NCI-H146 treated with DMSO at 0.1 percent for 48 hours (cell line): ENCODE measurements at regions not wholly inside any gene's neighbourhood (a gene's known extent, or its start where the extent isn't known, plus 50 kb on each side); places are given as distances from the start of the nearest gene placed in this dataset.

Experiments used
- DNase-seq: peaks from one replicate; lab custom pipeline; 2025; ENCODE audit not compliant: unreplicated experiment; lab: John Stamatoyannopoulos, UW

- no peak for DNase-seq
Measured at GRCh38 chr2:181828122-181828705, 63.3 kb upstream of the ITPRID2 start.

- no peak for DNase-seq
Measured at GRCh38 chr2:181829230-181829629, 62.3 kb upstream of the ITPRID2 start.

GRCh38 chr2:181832015-181832414 lies 59.5 kb upstream of the ITPRID2 start:
- DNase-seq = no peak

DNA sequence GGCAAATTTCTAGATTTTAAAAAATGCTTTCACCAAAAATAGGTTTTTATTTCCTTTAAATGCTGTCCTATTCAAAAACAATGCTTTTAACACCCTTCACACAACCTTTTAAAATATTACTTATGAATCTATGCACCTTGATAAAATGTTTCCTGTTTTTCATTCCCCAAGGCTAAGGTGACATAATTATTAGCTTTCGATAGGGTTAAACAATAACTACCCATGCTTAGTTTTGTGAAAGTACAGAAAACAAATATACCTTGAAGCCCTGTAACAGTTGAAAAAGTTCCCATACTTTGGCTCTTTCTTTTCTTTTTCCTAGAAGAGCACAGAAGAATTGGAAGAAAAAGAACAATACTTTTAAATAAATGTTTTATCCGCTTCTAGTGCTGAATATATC lies 54.9 kb upstream of the ITPRID2 start:
- no peak for DNase-seq

- no peak for DNase-seq
Measured at GRCh38 chr2:181837563-181837962, 54.0 kb upstream of the ITPRID2 start.

DNA sequence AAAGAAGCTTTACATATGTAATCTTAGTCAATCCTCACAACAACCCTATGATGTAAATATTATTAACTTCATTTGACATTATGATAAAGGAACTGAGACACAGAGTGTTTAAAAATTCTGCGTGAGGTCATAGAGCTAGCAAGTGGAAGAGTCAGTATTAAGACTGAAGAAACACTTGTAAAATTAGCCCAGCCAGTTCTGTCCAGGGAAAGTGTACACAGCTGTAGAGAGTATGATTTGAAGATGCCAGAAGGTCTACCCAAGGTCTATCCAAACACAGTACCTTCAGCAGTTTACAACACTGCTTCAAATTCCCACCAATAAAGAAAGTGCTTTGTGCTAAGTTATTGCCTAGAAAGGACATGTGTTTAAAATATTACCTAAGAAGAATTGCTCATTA lies 51.7 kb upstream of the ITPRID2 start:
- DNase-seq = no peak

DNA sequence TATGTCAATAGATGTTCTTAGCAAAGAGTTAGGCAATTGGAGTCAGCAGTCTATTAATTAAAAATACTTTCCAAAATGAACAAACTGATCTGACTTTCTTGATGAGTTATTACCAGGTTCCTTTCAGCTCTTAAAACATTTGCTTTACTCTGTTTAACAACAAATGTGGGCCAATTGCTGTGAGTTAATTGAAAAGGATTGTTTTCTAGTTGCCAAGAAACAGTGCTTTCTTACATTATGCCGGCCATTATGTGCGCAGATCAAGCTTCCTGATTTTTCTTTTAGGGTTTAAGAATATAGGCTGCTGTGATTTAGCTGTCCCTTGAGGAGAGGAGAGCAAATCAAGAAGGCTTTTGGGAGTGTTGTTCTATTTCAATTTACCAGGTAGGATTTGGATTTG lies 50.5 kb upstream of the ITPRID2 start:
- no peak for DNase-seq
